ENCODE measurements at regions not wholly inside any gene's neighbourhood (a gene's known extent, or its start where the extent isn't known, plus 50 kb on each side); places are given as distances from the start of the nearest gene placed in this dataset.

DNA sequence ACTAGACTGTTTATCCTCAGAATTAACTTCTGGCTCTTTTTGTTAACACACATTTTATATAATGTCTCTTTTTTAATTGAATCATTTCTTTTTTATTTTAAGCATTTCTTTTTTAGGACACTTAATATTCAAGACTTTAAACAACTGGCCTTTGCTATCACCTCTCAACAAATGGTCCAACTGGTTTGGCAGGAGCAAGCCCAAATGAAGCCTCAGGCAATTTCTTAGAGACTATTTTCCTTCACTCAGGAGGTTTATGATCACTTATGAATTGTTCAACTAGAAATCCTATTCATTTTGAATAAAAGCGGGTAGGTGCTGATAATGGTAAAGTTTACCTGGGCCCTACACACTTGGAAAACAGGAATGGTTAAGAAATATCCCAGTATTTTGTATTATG lies 705.6 kb upstream of the GBE1 start (continued):
- TF ChIP-seq, protein P1, sequence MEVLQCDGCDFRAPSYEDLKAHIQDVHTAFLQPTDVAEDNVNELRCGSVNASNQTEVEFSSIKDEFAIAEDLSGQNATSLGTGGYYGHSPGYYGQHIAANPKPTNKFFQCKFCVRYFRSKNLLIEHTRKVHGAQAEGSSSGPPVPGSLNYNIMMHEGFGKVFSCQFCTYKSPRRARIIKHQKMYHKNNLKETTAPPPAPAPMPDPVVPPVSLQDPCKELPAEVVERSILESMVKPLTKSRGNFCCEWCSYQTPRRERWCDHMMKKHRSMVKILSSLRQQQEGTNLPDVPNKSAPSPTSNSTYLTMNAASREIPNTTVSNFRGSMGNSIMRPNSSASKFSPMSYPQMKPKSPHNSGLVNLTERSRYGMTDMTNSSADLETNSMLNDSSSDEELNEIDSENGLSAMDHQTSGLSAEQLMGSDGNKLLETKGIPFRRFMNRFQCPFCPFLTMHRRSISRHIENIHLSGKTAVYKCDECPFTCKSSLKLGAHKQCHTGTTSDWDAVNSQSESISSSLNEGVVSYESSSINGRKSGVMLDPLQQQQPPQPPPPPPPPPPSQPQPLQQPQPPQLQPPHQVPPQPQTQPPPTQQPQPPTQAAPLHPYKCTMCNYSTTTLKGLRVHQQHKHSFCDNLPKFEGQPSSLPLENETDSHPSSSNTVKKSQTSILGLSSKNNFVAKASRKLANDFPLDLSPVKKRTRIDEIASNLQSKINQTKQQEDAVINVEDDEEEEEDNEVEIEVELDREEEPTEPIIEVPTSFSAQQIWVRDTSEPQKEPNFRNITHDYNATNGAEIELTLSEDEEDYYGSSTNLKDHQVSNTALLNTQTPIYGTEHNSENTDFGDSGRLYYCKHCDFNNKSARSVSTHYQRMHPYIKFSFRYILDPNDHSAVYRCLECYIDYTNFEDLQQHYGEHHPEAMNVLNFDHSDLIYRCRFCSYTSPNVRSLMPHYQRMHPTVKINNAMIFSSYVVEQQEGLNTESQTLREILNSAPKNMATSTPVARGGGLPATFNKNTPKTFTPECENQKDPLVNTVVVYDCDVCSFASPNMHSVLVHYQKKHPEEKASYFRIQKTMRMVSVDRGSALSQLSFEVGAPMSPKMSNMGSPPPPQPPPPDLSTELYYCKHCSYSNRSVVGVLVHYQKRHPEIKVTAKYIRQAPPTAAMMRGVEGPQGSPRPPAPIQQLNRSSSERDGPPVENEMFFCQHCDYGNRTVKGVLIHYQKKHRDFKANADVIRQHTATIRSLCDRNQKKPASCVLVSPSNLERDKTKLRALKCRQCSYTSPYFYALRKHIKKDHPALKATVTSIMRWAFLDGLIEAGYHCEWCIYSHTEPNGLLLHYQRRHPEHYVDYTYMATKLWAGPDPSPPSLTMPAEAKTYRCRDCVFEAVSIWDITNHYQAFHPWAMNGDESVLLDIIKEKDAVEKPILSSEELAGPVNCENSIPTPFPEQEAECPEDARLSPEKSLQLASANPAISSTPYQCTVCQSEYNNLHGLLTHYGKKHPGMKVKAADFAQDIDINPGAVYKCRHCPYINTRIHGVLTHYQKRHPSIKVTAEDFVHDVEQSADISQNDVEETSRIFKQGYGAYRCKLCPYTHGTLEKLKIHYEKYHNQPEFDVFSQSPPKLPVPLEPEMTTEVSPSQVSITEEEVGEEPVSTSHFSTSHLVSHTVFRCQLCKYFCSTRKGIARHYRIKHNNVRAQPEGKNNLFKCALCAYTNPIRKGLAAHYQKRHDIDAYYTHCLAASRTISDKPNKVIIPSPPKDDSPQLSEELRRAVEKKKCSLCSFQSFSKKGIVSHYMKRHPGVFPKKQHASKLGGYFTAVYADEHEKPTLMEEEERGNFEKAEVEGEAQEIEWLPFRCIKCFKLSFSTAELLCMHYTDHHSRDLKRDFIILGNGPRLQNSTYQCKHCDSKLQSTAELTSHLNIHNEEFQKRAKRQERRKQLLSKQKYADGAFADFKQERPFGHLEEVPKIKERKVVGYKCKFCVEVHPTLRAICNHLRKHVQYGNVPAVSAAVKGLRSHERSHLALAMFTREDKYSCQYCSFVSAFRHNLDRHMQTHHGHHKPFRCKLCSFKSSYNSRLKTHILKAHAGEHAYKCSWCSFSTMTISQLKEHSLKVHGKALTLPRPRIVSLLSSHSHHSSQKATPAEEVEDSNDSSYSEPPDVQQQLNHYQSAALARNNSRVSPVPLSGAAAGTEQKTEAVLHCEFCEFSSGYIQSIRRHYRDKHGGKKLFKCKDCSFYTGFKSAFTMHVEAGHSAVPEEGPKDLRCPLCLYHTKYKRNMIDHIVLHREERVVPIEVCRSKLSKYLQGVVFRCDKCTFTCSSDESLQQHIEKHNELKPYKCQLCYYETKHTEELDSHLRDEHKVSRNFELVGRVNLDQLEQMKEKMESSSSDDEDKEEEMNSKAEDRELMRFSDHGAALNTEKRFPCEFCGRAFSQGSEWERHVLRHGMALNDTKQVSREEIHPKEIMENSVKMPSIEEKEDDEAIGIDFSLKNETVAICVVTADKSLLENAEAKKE (CRISPR knock-in tag; IDR thresholded peaks at IDR 0.05): no peak
- TF ChIP-seq, protein P2, sequence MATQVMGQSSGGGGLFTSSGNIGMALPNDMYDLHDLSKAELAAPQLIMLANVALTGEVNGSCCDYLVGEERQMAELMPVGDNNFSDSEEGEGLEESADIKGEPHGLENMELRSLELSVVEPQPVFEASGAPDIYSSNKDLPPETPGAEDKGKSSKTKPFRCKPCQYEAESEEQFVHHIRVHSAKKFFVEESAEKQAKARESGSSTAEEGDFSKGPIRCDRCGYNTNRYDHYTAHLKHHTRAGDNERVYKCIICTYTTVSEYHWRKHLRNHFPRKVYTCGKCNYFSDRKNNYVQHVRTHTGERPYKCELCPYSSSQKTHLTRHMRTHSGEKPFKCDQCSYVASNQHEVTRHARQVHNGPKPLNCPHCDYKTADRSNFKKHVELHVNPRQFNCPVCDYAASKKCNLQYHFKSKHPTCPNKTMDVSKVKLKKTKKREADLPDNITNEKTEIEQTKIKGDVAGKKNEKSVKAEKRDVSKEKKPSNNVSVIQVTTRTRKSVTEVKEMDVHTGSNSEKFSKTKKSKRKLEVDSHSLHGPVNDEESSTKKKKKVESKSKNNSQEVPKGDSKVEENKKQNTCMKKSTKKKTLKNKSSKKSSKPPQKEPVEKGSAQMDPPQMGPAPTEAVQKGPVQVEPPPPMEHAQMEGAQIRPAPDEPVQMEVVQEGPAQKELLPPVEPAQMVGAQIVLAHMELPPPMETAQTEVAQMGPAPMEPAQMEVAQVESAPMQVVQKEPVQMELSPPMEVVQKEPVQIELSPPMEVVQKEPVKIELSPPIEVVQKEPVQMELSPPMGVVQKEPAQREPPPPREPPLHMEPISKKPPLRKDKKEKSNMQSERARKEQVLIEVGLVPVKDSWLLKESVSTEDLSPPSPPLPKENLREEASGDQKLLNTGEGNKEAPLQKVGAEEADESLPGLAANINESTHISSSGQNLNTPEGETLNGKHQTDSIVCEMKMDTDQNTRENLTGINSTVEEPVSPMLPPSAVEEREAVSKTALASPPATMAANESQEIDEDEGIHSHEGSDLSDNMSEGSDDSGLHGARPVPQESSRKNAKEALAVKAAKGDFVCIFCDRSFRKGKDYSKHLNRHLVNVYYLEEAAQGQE (IDR thresholded peaks at IDR 0.05; ENCODE audit: unreplicated experiment): no peak

DNA sequence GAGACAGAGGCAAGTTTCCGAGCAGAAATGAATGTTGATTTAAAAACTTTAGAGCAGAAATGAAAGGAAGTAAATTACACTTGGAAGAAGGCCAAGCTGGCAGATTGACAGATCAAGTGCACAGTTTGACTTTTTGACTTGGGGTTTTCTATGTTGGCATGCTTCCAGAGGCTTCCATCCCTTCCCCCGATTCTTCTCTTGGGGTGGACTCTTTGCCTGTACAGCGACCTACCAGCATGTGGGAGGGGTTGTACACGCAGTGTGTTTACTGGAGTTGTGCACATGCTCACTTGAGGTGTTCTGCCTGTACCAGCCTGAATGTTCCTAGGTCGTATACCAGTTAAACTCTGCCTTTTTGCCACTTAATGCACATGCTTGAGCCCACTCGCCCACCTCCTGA lies 701.5 kb upstream of the GBE1 start:
- Histone ChIP-seq H3K27me3 (ENCODE audit: insufficient read depth) (no peaks in the 10 kb centered on the region), H3K9me2 (ENCODE audit: insufficient read depth) (peaks cover 4% of the 10 kb centered on the region; the same call in 1 of the 2 replicates), H3F3A (replicated peaks; ENCODE audit: low read depth) (no peaks in the 10 kb centered on the region), H2AFZ (no peak overlapping the region), H3K4me3 (no peak overlapping the region), H4K20me1 (replicated peaks; ENCODE audit: insufficient read depth) (no peaks in the 10 kb centered on the region), H3K79me2 (replicated peaks; ENCODE audit: insufficient read depth) (no peaks in the 10 kb centered on the region), H3K27ac (ENCODE audit: low read depth) (no peak overlapping the region), H3K36me3 (ENCODE audit: insufficient read depth) (no peaks in the 10 kb centered on the region), H3K4me2 (no peak overlapping the region), H3K4me1 (ENCODE audit: insufficient read depth) (peaks cover 15% of the 10 kb centered on the region)
- ATAC-seq: no peak
- no peaks in the 10 kb centered on the region for H3K27me3 Mint-ChIP-seq (ENCODE audit: insufficient read depth, low read depth, poor library complexity)
- peaks cover 9% of the 10 kb centered on the region; the same call in 2 of the 3 replicates for H3K4me1 Mint-ChIP-seq
- no peaks in the 10 kb centered on the region for H3K9me3 Mint-ChIP-seq
- DNase-seq (ENCODE audit: low spot score): no peak
- no peak overlapping the region for H3K27ac Mint-ChIP-seq
- H3K4me3 Mint-ChIP-seq: no peak overlapping the region
- no peaks in the 10 kb centered on the region; the same call in 2 of the 3 replicates for H3K36me3 Mint-ChIP-seq (ENCODE audit: low read depth)
- TF ChIP-seq, protein P2 (IDR thresholded peaks at IDR 0.05; ENCODE audit: unreplicated experiment): no peak
- TF ChIP-seq JUNB (IDR thresholded peaks at IDR 0.05; ENCODE audit: unreplicated experiment) (no peak), STAT1 (IDR thresholded peaks at IDR 0.05; ENCODE audit: unreplicated experiment) (no peak), ZNF331 (CRISPR knock-in tag; IDR thresholded peaks at IDR 0.05; ENCODE audit: low read depth) (no peak), ZNF114 (CRISPR knock-in tag; IDR thresholded peaks at IDR 0.05) (no peak), NANOG (IDR thresholded peaks at IDR 0.05; ENCODE audit: borderline replicate concordance) (no peak), EZH2phosphoT487 (IDR thresholded peaks at IDR 0.05; ENCODE audit: unreplicated experiment) (no peak), EZH2 (IDR thresholded peaks at IDR 0.05; ENCODE audit: low read depth, unreplicated experiment) (no peak)
- TF ChIP-seq, protein P3, sequence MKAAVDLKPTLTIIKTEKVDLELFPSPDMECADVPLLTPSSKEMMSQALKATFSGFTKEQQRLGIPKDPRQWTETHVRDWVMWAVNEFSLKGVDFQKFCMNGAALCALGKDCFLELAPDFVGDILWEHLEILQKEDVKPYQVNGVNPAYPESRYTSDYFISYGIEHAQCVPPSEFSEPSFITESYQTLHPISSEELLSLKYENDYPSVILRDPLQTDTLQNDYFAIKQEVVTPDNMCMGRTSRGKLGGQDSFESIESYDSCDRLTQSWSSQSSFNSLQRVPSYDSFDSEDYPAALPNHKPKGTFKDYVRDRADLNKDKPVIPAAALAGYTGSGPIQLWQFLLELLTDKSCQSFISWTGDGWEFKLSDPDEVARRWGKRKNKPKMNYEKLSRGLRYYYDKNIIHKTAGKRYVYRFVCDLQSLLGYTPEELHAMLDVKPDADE (IDR thresholded peaks at IDR 0.05): no peak
